HepG2 (cell line): ENCODE measurements at regions not wholly inside any gene's neighbourhood (a gene's known extent, or its start where the extent isn't known, plus 50 kb on each side); places are given as distances from the start of the nearest gene placed in this dataset.
A peak's percentile ranks its signal among the peaks of the same experiment; 100 is the strongest.

Experiments
- AKAP8 ChIP-seq: sonication (generic); formaldehyde crosslinking; IDR thresholded peaks from 2 replicates; pipeline ENCODE4 v1.5.1; 2020; ENCODE audit warnings: mild to moderate bottlenecking, missing genetic modification reagents
- FLYWCH1 ChIP-seq: sonication (generic); formaldehyde crosslinking; IDR thresholded peaks from 2 replicates; pipeline ENCODE4 v1.8.1; 2023; ENCODE audit warnings: mild to moderate bottlenecking, missing genetic modification reagents
- JUNB ChIP-seq: sonication (generic); formaldehyde crosslinking; IDR thresholded peaks from 2 replicates; pipeline ENCODE4 v1.8.0; 2022; ENCODE audit warnings: missing genetic modification reagents, mild to moderate bottlenecking, borderline replicate concordance
- MED8 ChIP-seq: sonication (generic); formaldehyde crosslinking; IDR thresholded peaks from 2 replicates; pipeline ENCODE4 v1.8.1; 2023; ENCODE audit warnings: mild to moderate bottlenecking, missing genetic modification reagents; ENCODE audit not compliant: insufficient replicate concordance
- MTF1 ChIP-seq: sonication (generic); formaldehyde crosslinking; IDR thresholded peaks from 2 replicates; pipeline ENCODE4 v1.5.0; 2020; ENCODE audit warnings: missing genetic modification reagents
- POLR2A ChIP-seq, 2 experiments: IDR thresholded peaks; 2 replicates each; pipeline ENCODE4 v1.6.1; 2011; ENCODE audit warnings: low read depth in 2 of 2, low read length in 2 of 2, mild to moderate bottlenecking in 1 of 2, moderate library complexity in 1 of 2; ENCODE audit not compliant: insufficient read depth in 1 of 2
- POLR2AphosphoS2 ChIP-seq: IDR thresholded peaks from 2 replicates; pipeline ENCODE4 v1.6.1; 2011; ENCODE audit warnings: low read depth, low read length, improper control_type of control experiment
- SKI ChIP-seq: fragments of 450-650 bp; IDR thresholded peaks from one replicate; pipeline ENCODE4 v1.6.1; 2018; ENCODE audit warnings: mild to moderate bottlenecking; ENCODE audit not compliant: partially characterized antibody
- SP140L ChIP-seq: sonication (generic); formaldehyde crosslinking; IDR thresholded peaks from 2 replicates; pipeline ENCODE4 v1.4.0; 2020; ENCODE audit warnings: missing genetic modification reagents, borderline replicate concordance
- XRCC5 ChIP-seq: fragments of 200-400 bp; formaldehyde crosslinking; optimal IDR thresholded peaks from 2 replicates; pipeline ENCODE3; 2017; ENCODE audit warnings: mild to moderate bottlenecking, low read length
- ZMAT3 ChIP-seq: sonication (generic); formaldehyde crosslinking; conservative IDR thresholded peaks from 2 replicates; pipeline ENCODE4 v1.7.0; 2021; ENCODE audit warnings: missing genetic modification reagents
- ZNF138 ChIP-seq: sonication (generic); formaldehyde crosslinking; IDR thresholded peaks from 2 replicates; pipeline ENCODE4 v1.5.0; 2020; ENCODE audit warnings: mild to moderate bottlenecking, low read depth, missing genetic modification reagents
- ZNF343 ChIP-seq: sonication (generic); formaldehyde crosslinking; IDR thresholded peaks from 2 replicates; pipeline ENCODE4 v1.4.0; 2020; ENCODE audit warnings: mild to moderate bottlenecking, missing genetic modification reagents
- ZNF850 ChIP-seq: sonication (generic); formaldehyde crosslinking; conservative IDR thresholded peaks from 2 replicates; pipeline ENCODE4 v1.9.0; 2021; ENCODE audit warnings: mild to moderate bottlenecking, missing genetic modification reagents
- TF ChIP-seq, protein P1 (sequence below): sonication (generic); formaldehyde crosslinking; IDR thresholded peaks from 2 replicates; pipeline ENCODE4 v1.4.0; 2020; ENCODE audit warnings: missing genetic modification reagents
- TF ChIP-seq, protein P2 (sequence below): sonication (generic); formaldehyde crosslinking; IDR thresholded peaks from 2 replicates; pipeline ENCODE4 v1.4.0; 2020; ENCODE audit warnings: missing genetic modification reagents
- TF ChIP-seq, protein P3 (sequence below): sonication (generic); formaldehyde crosslinking; IDR thresholded peaks from 2 replicates; pipeline ENCODE4 v1.4.0; 2020; ENCODE audit warnings: missing genetic modification reagents
- TF ChIP-seq, protein P4 (sequence below): sonication (generic); formaldehyde crosslinking; IDR thresholded peaks from 2 replicates; pipeline ENCODE4 v1.5.0; 2020; ENCODE audit warnings: missing genetic modification reagents

DNA sequence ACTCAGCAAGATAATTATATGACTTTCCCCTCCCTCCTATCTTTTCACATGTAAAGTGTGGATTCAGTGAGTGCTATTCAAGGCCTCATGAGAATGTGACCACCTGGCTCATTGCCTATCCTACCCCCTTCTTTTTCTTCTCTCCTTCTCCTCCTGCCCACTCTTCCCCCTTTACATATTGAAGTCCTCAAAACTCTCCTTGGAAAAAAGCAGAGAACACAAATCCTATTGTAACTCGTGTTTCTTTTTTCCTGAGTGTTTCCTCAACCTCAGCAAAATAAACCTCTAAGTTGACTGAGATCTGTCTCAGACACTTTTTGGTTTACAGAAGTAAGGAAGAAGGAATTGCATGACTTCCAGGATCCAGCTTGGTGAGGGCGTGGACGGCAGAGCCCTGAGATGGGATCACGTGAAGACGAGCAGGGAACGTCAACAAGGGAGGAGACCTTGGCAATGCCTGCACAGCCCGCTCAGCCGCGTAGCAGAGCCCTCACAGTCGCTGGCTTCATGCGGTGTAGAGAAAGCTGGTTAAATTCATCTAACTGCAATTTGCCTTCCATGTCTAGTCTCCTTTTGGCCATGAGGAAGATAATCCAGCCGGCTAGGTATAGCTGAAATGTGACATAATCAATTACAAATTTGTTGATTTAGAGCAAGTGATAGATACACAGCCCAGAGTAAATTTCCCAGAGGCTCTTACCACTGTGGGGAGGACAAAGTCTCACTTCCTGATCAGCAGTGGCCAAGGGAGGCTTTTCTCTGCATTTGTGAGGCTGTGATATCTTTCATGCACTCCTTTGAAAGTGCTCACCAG is 75.7 kb downstream of the LYZL2 start (continued):
- TF ChIP-seq SP140L (CRISPR knock-in tag): no peak
- no peak for TF ChIP-seq XRCC5
- TF ChIP-seq, protein P1, sequence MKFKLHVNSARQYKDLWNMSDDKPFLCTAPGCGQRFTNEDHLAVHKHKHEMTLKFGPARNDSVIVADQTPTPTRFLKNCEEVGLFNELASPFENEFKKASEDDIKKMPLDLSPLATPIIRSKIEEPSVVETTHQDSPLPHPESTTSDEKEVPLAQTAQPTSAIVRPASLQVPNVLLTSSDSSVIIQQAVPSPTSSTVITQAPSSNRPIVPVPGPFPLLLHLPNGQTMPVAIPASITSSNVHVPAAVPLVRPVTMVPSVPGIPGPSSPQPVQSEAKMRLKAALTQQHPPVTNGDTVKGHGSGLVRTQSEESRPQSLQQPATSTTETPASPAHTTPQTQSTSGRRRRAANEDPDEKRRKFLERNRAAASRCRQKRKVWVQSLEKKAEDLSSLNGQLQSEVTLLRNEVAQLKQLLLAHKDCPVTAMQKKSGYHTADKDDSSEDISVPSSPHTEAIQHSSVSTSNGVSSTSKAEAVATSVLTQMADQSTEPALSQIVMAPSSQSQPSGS (CRISPR knock-in tag): peak; percentile 24; the same call in 1 of the 2 replicates
- no peak for TF ChIP-seq ZMAT3 (CRISPR knock-in tag)
- TF ChIP-seq ZNF850 (CRISPR knock-in tag): no peak
- peak; percentile 52 to 66 for TF ChIP-seq POLR2A (IDR thresholded peaks at IDR 0.05; ENCODE audit: insufficient read depth in 1 of 2, low read depth in 2 of 2, low read length in 2 of 2)
- peak; percentile 74; the same call in 1 of the 2 replicates for TF ChIP-seq ZNF343 (CRISPR knock-in tag)
- TF ChIP-seq ZNF138 (CRISPR knock-in tag): no peak
- TF ChIP-seq JUNB (CRISPR knock-in tag): no peak
- no peak for TF ChIP-seq SKI
- no peak for TF ChIP-seq POLR2AphosphoS2
- TF ChIP-seq, protein P2, sequence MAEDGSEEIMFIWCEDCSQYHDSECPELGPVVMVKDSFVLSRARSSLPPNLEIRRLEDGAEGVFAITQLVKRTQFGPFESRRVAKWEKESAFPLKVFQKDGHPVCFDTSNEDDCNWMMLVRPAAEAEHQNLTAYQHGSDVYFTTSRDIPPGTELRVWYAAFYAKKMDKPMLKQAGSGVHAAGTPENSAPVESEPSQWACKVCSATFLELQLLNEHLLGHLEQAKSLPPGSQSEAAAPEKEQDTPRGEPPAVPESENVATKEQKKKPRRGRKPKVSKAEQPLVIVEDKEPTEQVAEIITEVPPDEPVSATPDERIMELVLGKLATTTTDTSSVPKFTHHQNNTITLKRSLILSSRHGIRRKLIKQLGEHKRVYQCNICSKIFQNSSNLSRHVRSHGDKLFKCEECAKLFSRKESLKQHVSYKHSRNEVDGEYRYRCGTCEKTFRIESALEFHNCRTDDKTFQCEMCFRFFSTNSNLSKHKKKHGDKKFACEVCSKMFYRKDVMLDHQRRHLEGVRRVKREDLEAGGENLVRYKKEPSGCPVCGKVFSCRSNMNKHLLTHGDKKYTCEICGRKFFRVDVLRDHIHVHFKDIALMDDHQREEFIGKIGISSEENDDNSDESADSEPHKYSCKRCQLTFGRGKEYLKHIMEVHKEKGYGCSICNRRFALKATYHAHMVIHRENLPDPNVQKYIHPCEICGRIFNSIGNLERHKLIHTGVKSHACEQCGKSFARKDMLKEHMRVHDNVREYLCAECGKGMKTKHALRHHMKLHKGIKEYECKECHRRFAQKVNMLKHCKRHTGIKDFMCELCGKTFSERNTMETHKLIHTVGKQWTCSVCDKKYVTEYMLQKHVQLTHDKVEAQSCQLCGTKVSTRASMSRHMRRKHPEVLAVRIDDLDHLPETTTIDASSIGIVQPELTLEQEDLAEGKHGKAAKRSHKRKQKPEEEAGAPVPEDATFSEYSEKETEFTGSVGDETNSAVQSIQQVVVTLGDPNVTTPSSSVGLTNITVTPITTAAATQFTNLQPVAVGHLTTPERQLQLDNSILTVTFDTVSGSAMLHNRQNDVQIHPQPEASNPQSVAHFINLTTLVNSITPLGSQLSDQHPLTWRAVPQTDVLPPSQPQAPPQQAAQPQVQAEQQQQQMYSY (CRISPR knock-in tag): no peak
- TF ChIP-seq, protein P3, sequence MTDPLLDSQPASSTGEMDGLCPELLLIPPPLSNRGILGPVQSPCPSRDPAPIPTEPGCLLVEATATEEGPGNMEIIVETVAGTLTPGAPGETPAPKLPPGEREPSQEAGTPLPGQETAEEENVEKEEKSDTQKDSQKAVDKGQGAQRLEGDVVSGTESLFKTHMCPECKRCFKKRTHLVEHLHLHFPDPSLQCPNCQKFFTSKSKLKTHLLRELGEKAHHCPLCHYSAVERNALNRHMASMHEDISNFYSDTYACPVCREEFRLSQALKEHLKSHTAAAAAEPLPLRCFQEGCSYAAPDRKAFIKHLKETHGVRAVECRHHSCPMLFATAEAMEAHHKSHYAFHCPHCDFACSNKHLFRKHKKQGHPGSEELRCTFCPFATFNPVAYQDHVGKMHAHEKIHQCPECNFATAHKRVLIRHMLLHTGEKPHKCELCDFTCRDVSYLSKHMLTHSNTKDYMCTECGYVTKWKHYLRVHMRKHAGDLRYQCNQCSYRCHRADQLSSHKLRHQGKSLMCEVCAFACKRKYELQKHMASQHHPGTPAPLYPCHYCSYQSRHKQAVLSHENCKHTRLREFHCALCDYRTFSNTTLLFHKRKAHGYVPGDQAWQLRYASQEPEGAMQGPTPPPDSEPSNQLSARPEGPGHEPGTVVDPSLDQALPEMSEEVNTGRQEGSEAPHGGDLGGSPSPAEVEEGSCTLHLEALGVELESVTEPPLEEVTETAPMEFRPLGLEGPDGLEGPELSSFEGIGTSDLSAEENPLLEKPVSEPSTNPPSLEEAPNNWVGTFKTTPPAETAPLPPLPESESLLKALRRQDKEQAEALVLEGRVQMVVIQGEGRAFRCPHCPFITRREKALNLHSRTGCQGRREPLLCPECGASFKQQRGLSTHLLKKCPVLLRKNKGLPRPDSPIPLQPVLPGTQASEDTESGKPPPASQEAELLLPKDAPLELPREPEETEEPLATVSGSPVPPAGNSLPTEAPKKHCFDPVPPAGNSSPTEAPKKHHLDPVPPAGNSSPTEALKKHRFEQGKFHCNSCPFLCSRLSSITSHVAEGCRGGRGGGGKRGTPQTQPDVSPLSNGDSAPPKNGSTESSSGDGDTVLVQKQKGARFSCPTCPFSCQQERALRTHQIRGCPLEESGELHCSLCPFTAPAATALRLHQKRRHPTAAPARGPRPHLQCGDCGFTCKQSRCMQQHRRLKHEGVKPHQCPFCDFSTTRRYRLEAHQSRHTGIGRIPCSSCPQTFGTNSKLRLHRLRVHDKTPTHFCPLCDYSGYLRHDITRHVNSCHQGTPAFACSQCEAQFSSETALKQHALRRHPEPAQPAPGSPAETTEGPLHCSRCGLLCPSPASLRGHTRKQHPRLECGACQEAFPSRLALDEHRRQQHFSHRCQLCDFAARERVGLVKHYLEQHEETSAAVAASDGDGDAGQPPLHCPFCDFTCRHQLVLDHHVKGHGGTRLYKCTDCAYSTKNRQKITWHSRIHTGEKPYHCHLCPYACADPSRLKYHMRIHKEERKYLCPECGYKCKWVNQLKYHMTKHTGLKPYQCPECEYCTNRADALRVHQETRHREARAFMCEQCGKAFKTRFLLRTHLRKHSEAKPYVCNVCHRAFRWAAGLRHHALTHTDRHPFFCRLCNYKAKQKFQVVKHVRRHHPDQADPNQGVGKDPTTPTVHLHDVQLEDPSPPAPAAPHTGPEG (CRISPR knock-in tag): 0 out of 2 replicates have a peak, but pooled peaks have one; percentile 28
- TF ChIP-seq, protein P4, sequence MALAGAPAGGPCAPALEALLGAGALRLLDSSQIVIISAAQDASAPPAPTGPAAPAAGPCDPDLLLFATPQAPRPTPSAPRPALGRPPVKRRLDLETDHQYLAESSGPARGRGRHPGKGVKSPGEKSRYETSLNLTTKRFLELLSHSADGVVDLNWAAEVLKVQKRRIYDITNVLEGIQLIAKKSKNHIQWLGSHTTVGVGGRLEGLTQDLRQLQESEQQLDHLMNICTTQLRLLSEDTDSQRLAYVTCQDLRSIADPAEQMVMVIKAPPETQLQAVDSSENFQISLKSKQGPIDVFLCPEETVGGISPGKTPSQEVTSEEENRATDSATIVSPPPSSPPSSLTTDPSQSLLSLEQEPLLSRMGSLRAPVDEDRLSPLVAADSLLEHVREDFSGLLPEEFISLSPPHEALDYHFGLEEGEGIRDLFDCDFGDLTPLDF: no peak
- TF ChIP-seq MTF1: no peak
- no peak for TF ChIP-seq AKAP8 (CRISPR knock-in tag)
- no peak for TF ChIP-seq FLYWCH1
- TF ChIP-seq MED8 (CRISPR knock-in tag): no peak
